CD14-positive monocyte (primary cell): ENCODE measurements at regions not wholly inside any gene's neighbourhood (a gene's known extent, or its start where the extent isn't known, plus 50 kb on each side); places are given as distances from the start of the nearest gene placed in this dataset.

Experiments used
- DNase-seq, 3 donors: peaks; one replicate each; pipeline ENCODE4 v3.0.0-alpha.2; 2011 to 2022
- H2AFZ ChIP-seq: 2 replicates; pipeline ENCODE4 v1.6.0; 2012; ENCODE audit warnings: mild to moderate bottlenecking, low read depth, low read length, inconsistent platforms; ENCODE audit not compliant: insufficient read depth, poor library complexity, severe bottlenecking
- H3K27ac ChIP-seq, 2 donors: 1 replicate in 1 of 2; 2 replicates in 1 of 2; pipeline ENCODE4 v1.5.1; 2012 to 2013; ENCODE audit warnings: low read length in 2 of 2, control low read depth in 1 of 2, inconsistent platforms in 1 of 2, low read depth in 1 of 2, mild to moderate bottlenecking in 1 of 2
- H3K27me3 ChIP-seq, 2 donors: one replicate each; pipeline versions ENCODE4 v1.6.0 to v1.6.1; 2011 to 2013; ENCODE audit warnings: low read length in 2 of 2; ENCODE audit not compliant: control insufficient read depth in 2 of 2, insufficient read depth in 2 of 2
- H3K36me3 ChIP-seq, 2 donors: replicated peaks in 1 of 2; 1 replicate in 1 of 2; 2 replicates in 1 of 2; pipeline versions ENCODE4 v1.5.1 to v1.6.1; 2012 to 2013; ENCODE audit warnings: low read length in 2 of 2, control low read depth in 1 of 2, inconsistent platforms in 1 of 2, mild to moderate bottlenecking in 1 of 2; ENCODE audit not compliant: insufficient read depth in 2 of 2, control insufficient read depth in 1 of 2
- H3K4me1 ChIP-seq, 2 donors: 1 replicate in 1 of 2; 2 replicates in 1 of 2; pipeline versions ENCODE4 v1.5.1 to v1.6.1; 2012 to 2013; ENCODE audit warnings: low read length in 2 of 2, control low read depth in 1 of 2, inconsistent platforms in 1 of 2, mild to moderate bottlenecking in 1 of 2, moderate library complexity in 1 of 2; ENCODE audit not compliant: insufficient read depth in 2 of 2, control insufficient read depth in 1 of 2
- H3K4me2 ChIP-seq: replicated peaks from 2 replicates; pipeline ENCODE3; 2012; ENCODE audit warnings: low read length, moderate library complexity, mild to moderate bottlenecking; ENCODE audit not compliant: poor library complexity, severe bottlenecking; ENCODE audit errors: extremely low read depth
- H3K4me3 ChIP-seq, 3 experiments: fragments of 200-600 bp in 1 of 3; sonication (generic) in 1 of 3; replicated peaks in 1 of 3; 1 replicate in 2 of 3; 2 replicates in 1 of 3; pipeline ENCODE4 v1.5.1; 2011 to 2013; ENCODE audit warnings: low read length in 3 of 3, mild to moderate bottlenecking in 3 of 3, control low read depth in 2 of 3, low read depth in 2 of 3, inconsistent platforms in 1 of 3, moderate library complexity in 1 of 3
- H3K79me2 ChIP-seq: 2 replicates; pipeline ENCODE4 v1.6.0; 2012; ENCODE audit warnings: mild to moderate bottlenecking, control low read depth, inconsistent platforms, low read length, moderate library complexity; ENCODE audit not compliant: insufficient read depth
- H3K9ac ChIP-seq: 2 replicates; pipeline ENCODE4 v1.6.0; 2017; ENCODE audit warnings: low read length, mild to moderate bottlenecking; ENCODE audit not compliant: insufficient read depth, poor library complexity, severe bottlenecking
- H3K9me3 ChIP-seq, 2 donors: replicated peaks in 1 of 2; 1 replicate in 1 of 2; 2 replicates in 1 of 2; pipeline versions ENCODE4 v1.5.1 to v1.6.1; 2012 to 2013; ENCODE audit warnings: low read length in 2 of 2, control low read depth in 1 of 2; ENCODE audit not compliant: control insufficient read depth in 1 of 2, insufficient read depth in 1 of 2
- H4K20me1 ChIP-seq: 2 replicates; pipeline ENCODE4 v1.6.0; 2012; ENCODE audit warnings: mild to moderate bottlenecking, low read length, control low read depth, moderate library complexity; ENCODE audit not compliant: insufficient read depth
- H3K27ac Mint-ChIP-seq, 7 donors: one replicate each; pipeline ENCODE4 v1.8.0; 2020; ENCODE audit warnings: mild to moderate bottlenecking in 7 of 7, mixed read lengths in 7 of 7, moderate library complexity in 6 of 7, inconsistent platforms in 2 of 7
- H3K27me3 Mint-ChIP-seq, 3 donors: one replicate each; pipeline ENCODE4 v1.8.0; 2021 to 2022; ENCODE audit warnings: low read depth in 3 of 3, mild to moderate bottlenecking in 3 of 3, mixed read lengths in 3 of 3, moderate library complexity in 3 of 3, inconsistent platforms in 1 of 3
- H3K36me3 Mint-ChIP-seq, 2 donors: one replicate each; pipeline ENCODE4 v1.8.0; 2020; ENCODE audit warnings: mixed read lengths in 2 of 2, inconsistent platforms in 1 of 2, mild to moderate bottlenecking in 1 of 2
- H3K4me1 Mint-ChIP-seq: one replicate; pipeline ENCODE4 v1.8.0; 2020; ENCODE audit warnings: mild to moderate bottlenecking, mixed read lengths
- H3K4me3 Mint-ChIP-seq, 2 donors: one replicate each; pipeline ENCODE4 v1.8.0; 2020; ENCODE audit warnings: mild to moderate bottlenecking in 2 of 2, mixed read lengths in 2 of 2, moderate library complexity in 1 of 2
- H3K9me3 Mint-ChIP-seq, 7 donors: one replicate each; pipeline ENCODE4 v1.8.0; 2020 to 2022; ENCODE audit warnings: mixed read lengths in 7 of 7, mild to moderate bottlenecking in 6 of 7, moderate library complexity in 6 of 7, inconsistent platforms in 2 of 7
- CTCF ChIP-seq: fragments of 200-600 bp; IDR thresholded peaks from one replicate; pipeline ENCODE4 v1.8.0; 2022; ENCODE audit warnings: antibody characterized with exemption, mild to moderate bottlenecking
- WGBS: methylation state at CpG from one replicate; pipeline ENCODE4 v1.1.5; 2013; ENCODE audit warnings: missing lambda C conversion rate; ENCODE audit not compliant: insufficient coverage; 5-methylcytosine and 5-hydroxymethylcytosine counted together
- intact Hi-C, 2 donors: fragments of 100-400 bp; cut with micrococcal nuclease; formaldehyde crosslinking; loops; one replicate each; pipeline versions ENCODE4 v1.15.0 to v1.15.1; 2023

GRCh38 chr2:156933645-156934225, 323.8 kb upstream of the GALNT5 start:
- Histone ChIP-seq H3K27me3 (no peaks in the 10 kb centered on the region), H3K36me3 (no peaks in the 10 kb centered on the region), H3K4me1 (no peaks in the 10 kb centered on the region), H3K79me2 (no peaks in the 10 kb centered on the region), H3K4me2 (no peak overlapping the region), H3K4me3 (no peak overlapping the region), H3K27ac (no peak overlapping the region), H4K20me1 (no peaks in the 10 kb centered on the region), H3K9me3 (no peaks in the 10 kb centered on the region), H3K9ac (no peak overlapping the region), H2AFZ (no peak overlapping the region)
- Mint-ChIP-seq H3K27me3 (peaks cover 0 to 2% (median 1%) of the 10 kb centered on the region in 3 donors), H3K27ac (no peak overlapping the region), H3K4me1 (no peaks in the 10 kb centered on the region), H3K36me3 (no peaks in the 10 kb centered on the region), H3K4me3 (no peak overlapping the region), H3K9me3 (peaks cover 0 to 4% (median 0%) of the 10 kb centered on the region in 7 donors)
- 40% methylated on average over 2 of the region's 3 CpGs for WGBS
- TF ChIP-seq CTCF: no peak
- intact Hi-C loops: no loop called here
- no peak for DNase-seq

GRCh38 chr2:156935616-156936015, 321.9 kb upstream of the GALNT5 start:
- no peak overlapping the region for H3K27ac ChIP-seq
- peaks cover 0 to 2% (median 0%) of the 10 kb centered on the region in 7 donors for H3K9me3 Mint-ChIP-seq
- no peak for TF ChIP-seq CTCF
- no peak for DNase-seq
- H3K9ac ChIP-seq: no peak overlapping the region
- H3K27me3 Mint-ChIP-seq: peaks cover 0 to 2% (median 1%) of the 10 kb centered on the region in 3 donors
- H3K4me3 Mint-ChIP-seq: no peak overlapping the region
- intact Hi-C loops: no loop called here
- H3K4me1 Mint-ChIP-seq: no peaks in the 10 kb centered on the region
- H3K9me3 ChIP-seq: no peaks in the 10 kb centered on the region
- H3K4me1 ChIP-seq: no peaks in the 10 kb centered on the region
- WGBS: 83% methylated on average over 2 of the region's 5 CpGs
- H3K36me3 ChIP-seq: no peaks in the 10 kb centered on the region
- no peak overlapping the region for H3K4me2 ChIP-seq
- no peaks in the 10 kb centered on the region for H3K36me3 Mint-ChIP-seq
- no peaks in the 10 kb centered on the region for H3K79me2 ChIP-seq
- H3K27ac Mint-ChIP-seq: no peak overlapping the region
- H3K4me3 ChIP-seq: no peak overlapping the region
- H3K27me3 ChIP-seq: no peaks in the 10 kb centered on the region
- H2AFZ ChIP-seq: no peak overlapping the region
- no peaks in the 10 kb centered on the region for H4K20me1 ChIP-seq
